ENCODE measurements at regions not wholly inside any gene's neighbourhood (a gene's known extent, or its start where the extent isn't known, plus 50 kb on each side); places are given as distances from the start of the nearest gene placed in this dataset.

GRCh38 chr5:82491397-82491796 is 213.2 kb upstream of the RPS23 start:
- BruUV-seq (replicated peaks) = no TSS peak
- intact Hi-C loops (cut with micrococcal nuclease) (loop anchor here (10.0 kb wide), 1 partner anchor 137 kb away; no protein-coding TSS in a partner anchor), in situ Hi-C loops (cut with MboI) (no loop called here)
- no peaks in the 10 kb centered on the region for H3K9me1 ChIP-seq (ENCODE audit: control insufficient read depth, insufficient read depth, low read length)
- H3K79me2 ChIP-seq (ENCODE audit: control insufficient read depth, insufficient read depth, low read length) = no peaks in the 10 kb centered on the region
- TF ChIP-seq MED1 (CRISPR knock-in tag; IDR thresholded peaks at IDR 0.05; ENCODE audit: borderline replicate concordance) (no peak), ZNF57 (CRISPR knock-in tag; IDR thresholded peaks at IDR 0.05) (no peak), EHMT2 (IDR thresholded peaks at IDR 0.05) (no peak), FIP1L1 (IDR thresholded peaks at IDR 0.05; ENCODE audit: low read depth, low read length, poor library complexity, severe bottlenecking) (no peak), SAP30 (IDR thresholded peaks at IDR 0.05; ENCODE audit: borderline replicate concordance, insufficient read depth, low read depth, low read length, poor library complexity, severe bottlenecking) (no peak)
- no peak for ATAC-seq
- FAIRE-seq = no peak
- no peak for DNase-seq (ENCODE audit: extremely low read depth in 1 of 4, low spot score in 3 of 4)
- no peak overlapping the region for H3K4me2 ChIP-seq (ENCODE audit: insufficient read depth, low read length)
- CTCF ChIA-PET (ENCODE audit: low intra/inter-chr PET ratio) = no interaction called here
- no peaks in the 10 kb centered on the region for H4K20me1 ChIP-seq (replicated peaks; ENCODE audit: control insufficient read depth, insufficient read depth, low read length)
- no peaks in the 10 kb centered on the region for H3K9me3 ChIP-seq (replicated peaks; ENCODE audit: control insufficient read depth, insufficient read depth, low read depth, low read length)
- no peak overlapping the region for H3K4me3 ChIP-seq
- H2AFZ ChIP-seq (ENCODE audit: low read depth, low read length) = no peak overlapping the region
- no peaks in the 10 kb centered on the region for H3K27me3 ChIP-seq (ENCODE audit: control insufficient read depth in 2 of 2, insufficient read depth in 2 of 2, low read length in 2 of 2)
- H3K36me3 ChIP-seq (ENCODE audit: control insufficient read depth, insufficient read depth, low read length) = no peaks in the 10 kb centered on the region
- no peaks in the 10 kb centered on the region for H3K4me1 ChIP-seq (replicated peaks in 1 of 2; ENCODE audit: control insufficient read depth in 2 of 2, insufficient read depth in 2 of 2, low read length in 2 of 2)
- POLR2A ChIA-PET = interaction anchor here (0.6 to 1.9 kb wide), 2 partner anchors 11 to 356 kb away, joined by 3 to 5 read pairs; no protein-coding TSS in a partner anchor
- H3K27ac ChIP-seq (ENCODE audit: extremely low read depth, low read depth, low read length) = no peak overlapping the region
- WGBS (ENCODE audit: insufficient coverage, low coverage, missing lambda C conversion rate) = 40% methylated on average over 1 of the region's 1 CpG
- no peak overlapping the region for H3K9ac ChIP-seq (ENCODE audit: insufficient read depth in 1 of 2, low read depth in 2 of 2, low read length in 2 of 2)

DNA sequence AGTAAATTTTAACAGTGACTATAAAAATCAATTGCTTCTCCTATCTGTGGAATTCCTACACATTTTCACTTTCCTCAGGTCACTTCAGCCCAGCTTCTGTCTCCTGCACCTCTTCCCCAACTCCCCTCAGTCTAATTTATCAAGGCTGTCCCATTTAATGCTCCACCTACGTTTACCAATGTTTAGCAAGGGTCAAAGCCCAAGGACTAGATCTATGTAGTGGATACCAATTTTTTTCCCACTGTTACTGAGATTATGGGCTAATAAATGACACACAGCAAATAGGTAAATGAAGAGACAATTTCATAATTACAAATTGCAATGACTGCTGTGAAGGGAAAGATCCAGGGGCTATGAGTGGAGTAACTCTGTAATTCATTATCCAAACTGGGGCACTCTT is 211.5 kb upstream of the RPS23 start:
- Histone ChIP-seq H4K20me1 (replicated peaks; ENCODE audit: control insufficient read depth, insufficient read depth, low read length) (no peaks in the 10 kb centered on the region), H3K27me3 (ENCODE audit: control insufficient read depth in 2 of 2, insufficient read depth in 2 of 2, low read length in 2 of 2) (no peaks in the 10 kb centered on the region), H3K9me3 (replicated peaks; ENCODE audit: control insufficient read depth, insufficient read depth, low read depth, low read length) (no peaks in the 10 kb centered on the region), H3K9ac (ENCODE audit: insufficient read depth in 1 of 2, low read depth in 2 of 2, low read length in 2 of 2) (no peak overlapping the region), H2AFZ (ENCODE audit: low read depth, low read length) (no peak overlapping the region), H3K9me1 (ENCODE audit: control insufficient read depth, insufficient read depth, low read length) (no peaks in the 10 kb centered on the region), H3K4me2 (ENCODE audit: insufficient read depth, low read length) (no peak overlapping the region), H3K4me3 (no peak overlapping the region), H3K4me1 (replicated peaks in 1 of 2; ENCODE audit: control insufficient read depth in 2 of 2, insufficient read depth in 2 of 2, low read length in 2 of 2) (no peaks in the 10 kb centered on the region), H3K79me2 (ENCODE audit: control insufficient read depth, insufficient read depth, low read length) (no peaks in the 10 kb centered on the region), H3K27ac (ENCODE audit: extremely low read depth, low read depth, low read length) (no peak overlapping the region), H3K36me3 (ENCODE audit: control insufficient read depth, insufficient read depth, low read length) (no peaks in the 10 kb centered on the region)
- intact Hi-C loops (cut with micrococcal nuclease) (loop anchor here (10.0 kb wide), 1 partner anchor 135 kb away; no protein-coding TSS in a partner anchor), in situ Hi-C loops (cut with MboI) (no loop called here)
- no peak for TF ChIP-seq SRSF1 (IDR thresholded peaks at IDR 0.05; ENCODE audit: low read depth, low read length)
- no peak for TF ChIP-seq RBFOX2 (IDR thresholded peaks at IDR 0.05; ENCODE audit: low read depth, low read length)
- no TSS peak for BruUV-seq (replicated peaks)
- no peak for ATAC-seq
- POLR2A ChIA-PET = no interaction called here
- no peak for DNase-seq (ENCODE audit: extremely low read depth in 1 of 4, low spot score in 3 of 4)
- CTCF ChIA-PET (ENCODE audit: low intra/inter-chr PET ratio) = no interaction called here
- 0% methylated on average over 1 of the region's 1 CpG for WGBS (ENCODE audit: insufficient coverage, low coverage, missing lambda C conversion rate)
- FAIRE-seq = no peak
